DND-41 (cell line): ENCODE measurements at regions not wholly inside any gene's neighbourhood (a gene's known extent, or its start where the extent isn't known, plus 50 kb on each side); places are given as distances from the start of the nearest gene placed in this dataset.

ENCODE experiments used
- CTCF ChIP-seq: IDR thresholded peaks from 2 replicates; pipeline ENCODE4 v1.5.1; 2012; ENCODE audit warnings: borderline replicate concordance, low read length, moderate library complexity, mild to moderate bottlenecking; ENCODE audit not compliant: poor library complexity, severe bottlenecking; ENCODE audit errors: extremely low read depth
- EZH2 ChIP-seq: IDR thresholded peaks from 3 replicates; pipeline ENCODE4 v1.6.1; 2012; ENCODE audit warnings: borderline replicate concordance, low read depth, mild to moderate bottlenecking, moderate library complexity, low read length, inconsistent platforms; ENCODE audit not compliant: severe bottlenecking

DNA sequence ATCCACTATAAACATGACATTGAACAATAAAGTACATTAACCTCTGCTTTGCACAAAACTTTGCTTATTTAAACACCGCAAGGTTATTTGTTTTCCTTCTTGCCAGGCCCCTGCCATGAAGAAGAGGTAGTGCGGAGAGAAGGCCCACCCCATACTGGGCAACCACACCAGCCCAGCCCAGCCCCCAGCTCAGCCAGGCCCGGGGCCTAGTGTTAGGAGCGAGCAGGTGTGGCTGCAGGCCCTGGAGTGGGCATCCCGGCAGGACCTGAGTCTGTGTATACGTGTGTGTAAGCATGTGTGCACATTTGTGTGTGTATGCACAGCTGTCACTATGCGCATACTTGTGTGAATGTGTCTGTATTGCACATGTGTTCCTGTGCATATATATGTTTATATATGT lies 90.4 kb upstream of the MVB12B start:
- no peak for TF ChIP-seq CTCF
- TF ChIP-seq EZH2: no peak
